Activated T-cell treated with anti-CD3 and anti-CD28 coated beads, Interleukin-2, amount 50 U/mL, for 48 hours (primary cell): ENCODE measurements at regions not wholly inside any gene's neighbourhood (a gene's known extent, or its start where the extent isn't known, plus 50 kb on each side); places are given as distances from the start of the nearest gene placed in this dataset.
"Not testable (repeated sequence)": the region's sequence is repeated elsewhere in the genome, so short reads cannot be mapped to it uniquely, and the experiment has no call there.

Experiments
- DNase-seq, 2 experiments: peaks; one replicate each; pipeline ENCODE4 v3.0.0-alpha.2; 2020

- no peak for DNase-seq
These were observed 106.0 kb upstream of the TIAM1 start for GRCh38 chr21:31449921-31450535.

- DNase-seq = no peak
These were observed 104.4 kb upstream of the TIAM1 start for GRCh38 chr21:31448496-31448895.

DNA sequence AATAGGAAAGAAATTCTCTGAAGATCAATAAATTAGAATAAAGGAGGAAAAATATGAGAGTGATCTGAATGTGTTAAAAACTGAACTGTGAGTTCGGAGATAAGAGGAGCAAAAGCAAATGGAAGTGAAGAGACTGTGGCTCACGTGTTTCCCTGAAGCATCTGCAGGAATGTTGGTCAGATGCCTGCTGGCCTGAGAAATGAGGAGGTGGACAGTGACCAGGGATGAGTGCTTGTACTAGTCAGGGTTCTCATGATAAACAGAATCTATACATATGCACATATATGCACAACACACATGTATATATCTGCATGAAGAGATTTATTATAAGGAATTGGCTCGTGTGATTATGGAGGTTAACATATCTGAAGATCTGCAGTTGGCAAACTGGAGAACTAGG lies 103.4 kb upstream of the TIAM1 start:
- DNase-seq = no peak

DNA sequence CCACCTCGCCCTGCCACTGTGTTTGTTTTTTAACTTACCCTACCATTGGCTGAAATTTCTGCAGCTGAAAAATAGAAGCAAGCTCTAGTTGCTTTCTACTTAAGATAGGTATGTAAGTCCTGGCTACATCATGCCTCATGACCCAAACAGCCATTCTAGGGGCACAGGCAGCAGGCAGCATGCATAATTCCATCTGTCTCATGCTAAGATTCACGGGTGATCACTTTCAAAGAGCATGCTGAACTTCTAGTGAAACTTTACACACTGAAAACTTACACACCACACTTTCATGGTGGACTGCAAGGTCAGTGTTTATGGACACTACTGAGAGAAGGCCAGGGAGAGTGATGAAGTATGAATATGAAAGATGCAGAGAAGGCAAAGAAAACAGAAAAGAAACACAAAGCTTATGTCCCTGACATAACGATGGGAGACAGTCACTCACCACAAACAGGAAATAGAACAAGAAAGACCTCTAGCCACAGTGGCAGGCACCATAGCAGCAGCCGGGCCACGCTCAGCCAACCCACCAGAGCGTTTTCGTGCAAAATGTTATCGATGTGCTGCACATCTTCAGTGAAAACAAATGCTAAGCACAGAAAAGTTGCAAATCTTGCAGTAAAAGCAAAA lies 102.3 kb upstream of the TIAM1 start:
- DNase-seq = peak; percentile 37 to 38

DNA sequence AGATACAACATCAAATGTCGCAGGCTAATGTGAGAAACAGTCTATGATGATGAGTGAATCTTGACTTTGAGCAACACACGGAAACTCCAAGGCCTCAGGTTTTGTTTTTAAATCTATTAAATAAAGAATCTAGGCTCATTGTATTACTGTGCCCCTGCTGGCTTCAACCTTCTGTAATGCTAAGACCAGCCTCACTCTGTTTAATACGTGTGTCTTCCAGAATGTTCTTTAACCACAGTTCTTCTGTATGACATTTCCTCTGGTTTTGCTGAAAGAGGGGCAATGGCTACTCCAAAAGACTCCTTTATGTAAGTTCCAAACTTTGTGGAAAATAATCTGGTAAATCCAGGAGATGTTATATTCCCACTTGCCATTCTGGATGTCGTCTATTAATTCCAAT lies 101.1 kb upstream of the TIAM1 start:
- DNase-seq = no peak

- DNase-seq = no peak
These were observed 99.9 kb upstream of the TIAM1 start for GRCh38 chr21:31443736-31444521.

- DNase-seq = no peak
These were observed 98.3 kb upstream of the TIAM1 start for GRCh38 chr21:31442339-31442738.

DNA sequence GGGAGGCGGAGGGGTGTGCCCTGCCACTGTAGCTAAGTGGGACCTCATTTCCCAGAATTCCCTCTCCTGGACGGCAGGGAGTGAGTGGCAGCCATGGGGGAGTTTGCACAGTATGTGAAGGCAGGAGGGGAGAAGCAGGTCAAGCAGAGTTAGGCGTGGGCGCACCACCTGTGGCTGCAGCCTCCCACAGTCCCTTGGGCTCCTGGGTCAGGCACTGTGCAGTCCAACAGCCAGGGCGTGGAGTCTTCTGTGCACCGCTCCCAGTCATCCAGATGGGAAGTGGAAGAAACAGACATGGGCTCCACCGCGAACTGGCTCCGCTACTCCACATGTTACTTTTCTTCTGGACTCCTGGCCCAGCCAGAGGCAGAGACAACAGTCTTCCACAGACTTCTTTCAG lies 85.4 kb upstream of the TIAM1 start:
- no peak for DNase-seq

- peak in 1 of 2 experiments; percentile 26 for DNase-seq
These were observed 82.3 kb upstream of the TIAM1 start for GRCh38 chr21:31426235-31426797.

GRCh38 chr21:31425138-31425537 lies 81.1 kb upstream of the TIAM1 start:
- DNase-seq = no peak

GRCh38 chr21:31424058-31424457 lies 80.0 kb upstream of the TIAM1 start:
- DNase-seq = no peak

DNA sequence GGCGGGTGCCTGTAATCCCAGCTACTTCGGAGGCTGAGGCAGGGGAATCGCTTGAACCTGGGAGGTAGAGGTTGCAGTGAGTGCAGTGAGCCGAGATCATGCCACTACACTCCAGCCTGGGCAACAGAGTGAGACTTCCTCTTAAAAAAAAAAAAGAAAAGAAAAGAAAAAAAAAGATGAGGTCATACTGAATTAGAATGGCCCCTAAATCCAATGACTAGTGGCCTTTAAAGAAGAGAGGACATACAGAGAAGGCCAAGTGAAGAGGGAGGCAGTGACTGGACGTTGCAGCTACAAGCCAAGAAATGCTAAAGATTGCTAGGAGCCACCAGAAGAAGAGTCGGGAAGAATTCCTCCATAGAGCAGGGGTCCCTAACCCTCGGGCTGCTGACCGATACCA lies 76.9 kb upstream of the TIAM1 start:
- no peak for DNase-seq

- no peak for DNase-seq
These were observed 76.3 kb upstream of the TIAM1 start for GRCh38 chr21:31420354-31420753.

DNA sequence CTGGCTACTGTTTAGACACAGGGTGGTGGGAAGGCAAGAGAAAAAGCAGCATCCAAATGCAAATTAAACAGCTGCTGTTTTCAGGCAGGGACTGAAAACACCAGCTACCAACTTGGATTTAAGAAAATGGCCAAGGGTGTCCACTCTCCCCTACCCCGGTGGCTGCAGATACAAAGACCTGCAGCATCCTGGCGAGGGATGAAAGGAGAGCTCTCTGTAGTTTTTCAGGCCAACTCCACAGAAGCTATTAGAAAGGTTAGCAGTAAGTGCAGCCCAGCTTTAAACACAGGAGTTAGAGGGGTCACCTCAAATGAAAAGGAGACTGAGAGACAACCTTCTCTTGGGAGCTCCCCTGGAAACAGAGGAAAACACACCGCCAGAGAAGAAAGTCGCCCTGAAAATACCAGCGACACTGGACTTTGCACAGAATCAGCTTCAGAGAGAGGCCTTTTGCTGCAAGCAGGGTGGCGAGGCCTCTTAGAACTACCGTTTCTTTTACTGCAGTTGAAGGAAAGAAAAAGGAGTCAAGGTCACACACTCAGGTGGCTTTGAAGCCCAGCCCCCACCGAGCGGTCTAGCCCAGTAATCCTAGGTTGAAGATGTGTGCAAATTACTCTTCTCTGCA lies 74.4 kb upstream of the TIAM1 start:
- DNase-seq = no peak

DNA sequence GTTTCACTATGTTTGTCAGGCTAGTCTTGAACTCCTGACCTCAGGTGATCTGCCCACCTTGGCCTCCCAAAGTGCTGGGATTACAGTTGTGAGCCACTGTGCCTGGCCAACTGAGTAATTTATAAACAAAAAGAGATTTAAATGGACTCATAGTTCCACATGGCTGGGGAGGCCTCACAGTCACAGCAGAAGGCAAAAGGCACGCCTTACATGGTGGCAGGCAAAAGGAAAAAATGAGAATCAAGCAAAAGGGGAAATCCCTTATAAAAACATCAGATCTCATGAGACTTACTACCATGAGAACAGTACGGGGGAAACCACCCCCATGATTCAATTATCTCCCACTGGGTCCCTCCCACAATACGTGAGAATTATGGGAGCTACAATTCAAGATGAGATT lies 73.2 kb upstream of the TIAM1 start:
- not testable (repeated sequence) for DNase-seq

DNA sequence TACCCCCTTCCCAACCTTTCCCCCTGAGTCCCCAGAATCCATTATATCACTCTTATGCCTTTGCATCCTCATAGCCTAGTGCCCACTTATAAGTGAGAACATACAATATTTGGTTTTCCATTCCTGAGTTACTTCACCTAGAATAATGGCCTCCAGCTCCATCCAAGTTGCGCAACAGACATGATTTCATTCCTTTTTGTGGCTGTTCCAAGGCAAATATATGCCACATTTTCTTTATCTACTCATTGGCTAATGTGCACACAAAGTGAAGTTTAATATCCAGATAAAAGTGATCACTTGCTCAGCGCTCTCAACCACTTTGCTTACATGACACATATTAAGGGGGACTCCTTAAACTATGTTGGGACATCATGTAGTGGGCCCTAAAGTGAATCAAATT lies 72.4 kb upstream of the TIAM1 start:
- DNase-seq = no peak

GRCh38 chr21:31414263-31415000 lies 70.4 kb upstream of the TIAM1 start:
- DNase-seq = no peak

DNA sequence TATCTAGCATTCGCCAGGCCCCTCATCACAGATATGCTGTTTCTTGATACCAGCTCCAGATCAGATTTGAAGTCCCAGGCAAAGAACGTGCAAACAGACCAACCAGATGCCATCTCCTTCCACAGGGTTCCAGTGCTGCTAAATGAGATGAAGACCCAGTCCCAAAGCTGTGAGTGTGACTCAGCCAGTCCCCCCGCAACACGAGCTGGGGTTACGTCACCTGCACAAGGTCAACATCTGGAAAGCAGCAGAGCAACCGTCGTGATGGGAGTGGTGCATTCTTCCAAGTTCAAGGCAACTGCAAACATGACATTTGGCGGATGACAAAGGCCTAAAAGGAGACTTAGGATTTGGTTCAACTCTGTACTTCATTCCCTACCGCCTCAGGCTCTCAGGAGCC lies 69.6 kb upstream of the TIAM1 start:
- DNase-seq = no peak

DNA sequence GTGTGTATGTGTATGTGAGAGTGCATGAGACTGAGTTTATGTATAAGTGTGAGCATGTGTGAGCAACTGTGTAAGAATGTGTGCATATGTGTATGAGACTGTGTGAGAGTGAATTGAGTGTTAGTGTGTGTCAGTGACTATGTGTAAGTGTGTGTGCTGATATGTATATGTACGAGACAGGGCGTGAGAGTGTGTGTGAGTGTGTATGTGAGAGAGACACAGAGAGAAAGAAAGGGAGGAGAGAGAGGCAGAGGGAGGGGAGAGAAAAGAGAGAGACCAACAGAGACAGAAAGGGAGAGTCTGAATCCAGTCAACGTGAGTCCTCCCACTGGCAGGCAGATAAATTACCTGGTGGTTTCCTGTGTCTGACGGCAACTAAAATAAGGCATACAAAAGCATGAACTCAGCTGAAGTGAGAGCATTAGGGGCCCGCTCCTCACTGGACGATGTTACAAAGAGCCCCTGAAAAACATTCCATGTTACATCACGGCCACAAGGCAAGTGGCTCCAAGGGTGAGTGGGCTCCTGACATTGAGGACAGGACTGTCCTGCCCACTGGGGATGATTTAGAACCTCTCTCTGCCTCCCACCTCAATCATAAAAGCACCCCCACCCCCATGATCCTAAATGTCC lies 66.6 kb upstream of the TIAM1 start:
- no peak for DNase-seq

DNA sequence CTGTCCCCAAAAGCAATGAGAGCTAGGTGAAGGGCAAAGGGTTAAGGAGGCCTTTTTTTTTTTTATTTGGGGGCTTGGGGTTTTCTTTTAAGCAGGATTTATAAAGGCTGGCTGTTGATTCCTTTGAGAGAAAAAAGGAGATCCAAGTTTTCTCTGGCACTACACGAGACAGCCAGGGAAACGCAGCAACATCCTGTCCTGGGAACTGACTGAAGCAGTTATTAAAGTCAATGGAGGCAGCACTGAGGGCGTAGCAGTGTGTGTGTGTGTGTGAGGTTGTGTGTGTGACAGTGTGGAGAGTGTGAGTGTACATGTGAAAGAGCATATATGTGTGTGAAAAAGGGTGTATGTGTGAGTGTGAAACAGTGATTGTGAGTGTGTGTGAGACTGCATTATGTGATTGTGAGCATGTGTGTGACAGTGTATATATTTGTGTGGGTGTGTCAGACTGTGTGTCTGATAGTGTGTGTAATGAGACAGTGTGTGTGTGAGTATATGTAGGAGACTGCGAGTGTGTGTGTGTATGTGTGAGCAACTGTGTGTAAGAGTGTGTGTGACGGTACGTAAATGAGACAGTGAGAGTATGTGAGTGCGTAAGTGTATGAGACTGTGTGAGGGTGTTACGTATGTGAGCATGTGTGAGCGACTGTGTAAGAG lies 65.9 kb upstream of the TIAM1 start:
- DNase-seq = no peak

- DNase-seq = no peak
These were observed 64.4 kb upstream of the TIAM1 start for GRCh38 chr21:31408301-31409088.
